SU-DHL-6 (cell line): ENCODE measurements at regions not wholly inside any gene's neighbourhood (a gene's known extent, or its start where the extent isn't known, plus 50 kb on each side); places are given as distances from the start of the nearest gene placed in this dataset.

Experiments used
- H2AFZ ChIP-seq: fragments of 200-600 bp; sonication (generic); 2 replicates; pipeline ENCODE4 v1.6.1; 2014; ENCODE audit warnings: low read depth, mild to moderate bottlenecking, moderate library complexity, mixed read lengths, antibody characterized with exemption, low read length; ENCODE audit not compliant: severe bottlenecking
- H3F3A ChIP-seq: fragments of 200-600 bp; shearing (Covaris generic); 2 replicates; pipeline ENCODE4 v1.6.0; 2016; ENCODE audit warnings: antibody characterized with exemption, mild to moderate bottlenecking; ENCODE audit not compliant: insufficient read depth
- H3K27ac ChIP-seq: fragments of 200-600 bp; sonication (generic); 2 replicates; pipeline ENCODE4 v1.5.1; 2016; ENCODE audit warnings: low read depth, mild to moderate bottlenecking, low read length, moderate library complexity, mixed read lengths
- H3K27me3 ChIP-seq: fragments of 200-600 bp; sonication (generic), shearing (Covaris generic); 2 replicates; pipeline ENCODE4 v1.6.0; 2014; ENCODE audit warnings: mild to moderate bottlenecking, low read length
- H3K36me3 ChIP-seq: fragments of 200-600 bp; sonication (generic); 2 replicates; pipeline ENCODE4 v1.6.1; 2014; ENCODE audit warnings: mild to moderate bottlenecking, low read length, mixed read lengths
- H3K4me2 ChIP-seq: fragments of 300-600, 200-600 bp; shearing (Covaris generic), sonication (generic); 2 replicates; pipeline ENCODE4 v1.6.0; 2014; ENCODE audit warnings: low read length, low read depth, mild to moderate bottlenecking; ENCODE audit not compliant: poor library complexity, severe bottlenecking
- H3K4me3 ChIP-seq: fragments of 200-600 bp; sonication (generic); 2 replicates; pipeline ENCODE4 v1.5.1; 2014; ENCODE audit warnings: antibody characterized with exemption, low read length, mild to moderate bottlenecking, mixed read lengths; ENCODE audit not compliant: insufficient read depth, poor library complexity, severe bottlenecking
- H3K79me2 ChIP-seq: fragments of 200-600 bp; sonication (generic); 2 replicates; pipeline ENCODE4 v1.6.1; 2014; ENCODE audit warnings: mild to moderate bottlenecking, low read length, moderate library complexity; ENCODE audit not compliant: insufficient read depth
- H3K9ac ChIP-seq: fragments of 200-600 bp; sonication (generic); 2 replicates; pipeline ENCODE4 v1.7.0; 2014; ENCODE audit warnings: mild to moderate bottlenecking, low read length
- H3K9me2 ChIP-seq: fragments of 200-600 bp; sonication (generic); replicated peaks from 2 replicates; pipeline ENCODE4 v1.6.1; 2014; ENCODE audit warnings: low read length; ENCODE audit not compliant: insufficient read depth
- H3K9me3 ChIP-seq: fragments of 200-600 bp; sonication (generic); 2 replicates; pipeline ENCODE4 v1.6.1; 2014; ENCODE audit warnings: low read length, mixed read lengths; ENCODE audit not compliant: insufficient read depth
- H4K20me1 ChIP-seq: fragments of 200-600 bp; sonication (generic); 2 replicates; pipeline ENCODE4 v1.6.1; 2014; ENCODE audit warnings: low read depth, mild to moderate bottlenecking, antibody characterized with exemption, low read length, moderate library complexity, mixed read lengths
- CTCF ChIP-seq: fragments of 200-600 bp; sonication (generic); IDR thresholded peaks from one replicate; pipeline ENCODE4 v1.5.1; 2017; ENCODE audit warnings: antibody characterized with exemption, mild to moderate bottlenecking, low read length, moderate library complexity; ENCODE audit not compliant: insufficient read depth, poor library complexity, severe bottlenecking
- EZH2phosphoT487 ChIP-seq: fragments of 200-600 bp; sonication (generic), shearing (Covaris generic); conservative IDR thresholded peaks from 2 replicates; pipeline ENCODE4 v1.6.1; 2018; ENCODE audit warnings: mild to moderate bottlenecking, antibody characterized with exemption, low read length, moderate library complexity, mixed read lengths

GRCh38 chr18:76548541-76548940 is 53.5 kb upstream of the ZNF516 start:
- Histone ChIP-seq H3K9ac (no peak overlapping the region), H3F3A (no peaks in the 10 kb centered on the region), H4K20me1 (no peaks in the 10 kb centered on the region), H2AFZ (no peak overlapping the region), H3K27ac (no peak overlapping the region), H3K27me3 (no peaks in the 10 kb centered on the region), H3K79me2 (no peaks in the 10 kb centered on the region), H3K36me3 (no peaks in the 10 kb centered on the region), H3K9me2 (no peaks in the 10 kb centered on the region), H3K4me3 (no peak overlapping the region), H3K9me3 (no peaks in the 10 kb centered on the region), H3K4me2 (no peak overlapping the region)
- no peak for TF ChIP-seq EZH2phosphoT487
- TF ChIP-seq CTCF: no peak

- Histone ChIP-seq H3K36me3 (no peaks in the 10 kb centered on the region), H3K27ac (no peak overlapping the region), H3K9me3 (no peaks in the 10 kb centered on the region), H4K20me1 (no peaks in the 10 kb centered on the region), H3K9me2 (no peaks in the 10 kb centered on the region), H3F3A (no peaks in the 10 kb centered on the region), H2AFZ (no peak overlapping the region), H3K79me2 (no peaks in the 10 kb centered on the region), H3K27me3 (no peaks in the 10 kb centered on the region), H3K4me2 (no peak overlapping the region), H3K9ac (no peak overlapping the region), H3K4me3 (no peak overlapping the region)
- TF ChIP-seq EZH2phosphoT487 (no peak), CTCF (no peak)
Measured at GRCh38 chr18:76547296-76547695, 52.3 kb upstream of the ZNF516 start.

- H2AFZ ChIP-seq: no peak overlapping the region
- no peaks in the 10 kb centered on the region for H3K9me3 ChIP-seq
- H3K27me3 ChIP-seq: no peaks in the 10 kb centered on the region
- H3K4me2 ChIP-seq: no peak overlapping the region
- H4K20me1 ChIP-seq: no peaks in the 10 kb centered on the region
- no peak overlapping the region for H3K9ac ChIP-seq
- no peaks in the 10 kb centered on the region for H3K79me2 ChIP-seq
- H3K36me3 ChIP-seq: no peaks in the 10 kb centered on the region
- H3F3A ChIP-seq: no peaks in the 10 kb centered on the region
- no peak for TF ChIP-seq CTCF
- H3K9me2 ChIP-seq: no peaks in the 10 kb centered on the region
- H3K4me3 ChIP-seq: no peak overlapping the region
- no peak overlapping the region for H3K27ac ChIP-seq
Measured at GRCh38 chr18:76546436-76546835, 51.4 kb upstream of the ZNF516 start.

- no peaks in the 10 kb centered on the region for H3K9me2 ChIP-seq
- H3K9me3 ChIP-seq: no peaks in the 10 kb centered on the region
- TF ChIP-seq CTCF (no peak), EZH2phosphoT487 (no peak)
- no peaks in the 10 kb centered on the region for H3K79me2 ChIP-seq
- H3K4me2 ChIP-seq: no peak overlapping the region
- H2AFZ ChIP-seq: no peak overlapping the region
- H3K27ac ChIP-seq: no peak overlapping the region
- H3K36me3 ChIP-seq: no peaks in the 10 kb centered on the region
- no peak overlapping the region for H3K4me3 ChIP-seq
- H3K27me3 ChIP-seq: no peaks in the 10 kb centered on the region
- no peak overlapping the region for H3K9ac ChIP-seq
- no peaks in the 10 kb centered on the region for H3F3A ChIP-seq
- H4K20me1 ChIP-seq: no peaks in the 10 kb centered on the region
Measured at GRCh38 chr18:76546088-76546435, 51.0 kb upstream of the ZNF516 start.
